ENCODE measurements at regions not wholly inside any gene's neighbourhood (a gene's known extent, or its start where the extent isn't known, plus 50 kb on each side); places are given as distances from the start of the nearest gene placed in this dataset.

- DNase-seq (ENCODE audit: low read depth in 2 of 2) = no peak
Measured at GRCh38 chr12:123077298-123078119, 73.4 kb downstream of the PITPNM2 start.

- peak; percentile 24 to 50 for DNase-seq (ENCODE audit: low read depth in 2 of 2)
Measured at GRCh38 chr12:123076604-123077297, 74.1 kb downstream of the PITPNM2 start.

DNA sequence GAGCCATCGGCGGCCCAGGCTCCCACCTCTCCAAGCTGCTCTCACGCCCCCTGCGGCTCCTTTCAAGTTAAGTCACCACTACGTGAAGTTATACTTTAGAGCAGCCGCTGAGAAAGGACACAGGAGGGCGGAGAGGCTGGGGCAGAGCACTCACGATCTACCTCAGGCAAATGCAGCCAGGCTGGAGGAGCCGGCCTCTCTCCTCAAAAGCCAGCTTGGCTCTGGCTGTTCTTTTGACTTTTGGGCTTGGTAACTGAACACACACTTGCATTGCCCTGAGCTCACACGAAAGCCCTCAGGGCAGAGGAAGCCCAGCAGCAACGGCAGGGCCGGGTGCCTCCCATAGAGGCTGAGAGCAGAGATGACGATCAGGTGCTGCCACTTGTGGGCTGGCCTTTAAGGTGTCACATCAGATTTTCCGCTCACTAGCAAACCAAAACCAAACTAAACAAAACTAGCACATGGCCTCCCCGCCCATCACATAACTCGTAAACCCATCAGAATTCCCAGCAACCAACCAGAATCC, 75.2 kb downstream of the PITPNM2 start:
- peak; percentile 48 to 66 for DNase-seq (ENCODE audit: low read depth in 2 of 2)

DNA sequence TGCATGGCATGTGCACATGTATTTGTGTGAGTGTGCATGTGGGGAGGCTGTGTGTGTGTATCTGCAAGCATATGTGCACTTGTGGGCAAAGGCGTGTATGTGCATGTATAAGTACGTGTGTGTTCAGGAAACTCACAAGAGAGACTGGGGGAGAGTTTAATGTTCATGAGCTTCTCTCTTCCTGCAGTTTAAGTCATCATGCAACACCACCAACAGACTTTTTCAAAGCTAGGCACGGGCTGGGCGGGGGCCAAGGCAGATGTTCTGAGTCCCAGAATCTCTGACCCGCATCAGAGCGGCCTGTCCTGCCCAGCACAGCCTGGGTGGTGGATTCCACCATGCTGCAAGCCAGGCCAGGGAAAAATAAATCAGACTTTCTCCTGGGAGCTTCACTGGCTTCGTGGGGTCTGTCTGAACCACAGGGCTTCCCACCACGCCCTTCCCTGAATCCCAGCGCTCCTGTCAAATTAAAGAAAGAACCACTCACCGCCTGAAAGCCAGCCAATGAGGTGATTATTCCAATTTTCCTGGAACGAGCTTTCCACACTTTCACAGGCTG, 75.7 kb downstream of the PITPNM2 start:
- DNase-seq (ENCODE audit: low read depth in 2 of 2) = no peak

DNA sequence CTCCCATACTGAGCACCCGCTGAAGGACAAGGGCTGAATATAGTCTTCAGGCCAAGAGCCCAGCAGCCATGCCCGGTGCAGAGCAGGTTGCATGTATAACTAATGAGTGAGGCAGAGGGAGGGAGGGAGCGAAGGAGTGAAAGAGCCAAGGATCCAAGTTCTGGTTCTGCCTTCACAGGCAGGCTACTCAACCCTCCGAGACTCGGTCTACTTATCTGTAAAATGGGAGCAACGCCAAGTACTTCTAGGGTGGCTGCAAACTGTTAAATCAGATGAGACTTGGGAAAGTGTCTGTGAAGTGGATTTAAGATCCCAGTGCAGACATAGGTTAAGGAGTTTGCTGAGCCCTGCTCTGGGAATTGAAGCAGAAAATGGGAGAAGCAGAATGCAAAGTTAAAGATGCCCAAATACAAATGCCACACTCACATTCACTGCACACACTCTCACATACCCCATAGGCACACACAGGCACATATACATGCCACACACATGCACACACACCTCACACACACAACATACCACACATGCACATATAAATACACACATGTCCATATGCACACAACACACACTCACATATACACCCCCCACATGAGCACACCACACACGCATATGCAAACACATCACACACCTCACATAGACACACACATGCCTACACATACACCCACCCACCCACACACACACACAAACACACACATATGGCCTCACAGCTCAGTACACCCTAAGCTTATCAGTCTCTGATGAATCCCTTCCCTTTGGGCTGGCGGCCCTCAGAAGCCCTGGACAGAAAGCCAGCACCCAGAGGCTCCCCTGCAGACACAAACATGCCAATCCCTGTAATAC, 76.7 kb downstream of the PITPNM2 start:
- DNase-seq (ENCODE audit: low read depth in 2 of 2) = no peak

- no peak for DNase-seq (ENCODE audit: low read depth in 2 of 2)
Measured at GRCh38 chr12:123073292-123073691, 77.6 kb downstream of the PITPNM2 start.

GRCh38 chr12:123071857-123072256, 79.0 kb downstream of the PITPNM2 start:
- DNase-seq (ENCODE audit: low read depth in 2 of 2) = no peak

- DNase-seq (ENCODE audit: low read depth in 2 of 2) = no peak
Measured at GRCh38 chr12:123071099-123071800, 79.6 kb downstream of the PITPNM2 start.

GRCh38 chr12:123070267-123071081, 80.4 kb downstream of the PITPNM2 start:
- DNase-seq (ENCODE audit: low read depth in 2 of 2) = no peak

- no peak for DNase-seq (ENCODE audit: low read depth in 2 of 2)
Measured at GRCh38 chr12:123069436-123070266, 81.2 kb downstream of the PITPNM2 start.

DNA sequence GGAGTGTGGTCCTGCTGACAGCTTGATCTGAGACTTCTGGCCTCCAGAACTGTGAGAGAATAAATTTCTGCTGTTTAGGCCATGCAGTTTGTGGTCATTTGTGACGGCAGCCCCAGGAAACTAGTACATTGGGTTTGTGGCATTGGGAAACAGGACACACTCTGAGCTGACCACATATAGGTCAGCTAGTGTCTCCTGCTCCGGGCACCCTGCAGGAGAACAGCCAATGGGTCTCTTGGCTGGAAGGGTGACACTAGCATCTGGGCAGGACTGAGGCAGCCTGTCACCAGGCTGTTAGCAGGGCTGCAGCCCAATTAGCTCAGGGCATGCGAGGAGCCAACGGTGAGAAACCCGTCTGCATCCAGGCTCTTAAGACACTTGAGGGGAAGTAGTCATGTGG, 83.2 kb downstream of the PITPNM2 start:
- DNase-seq (ENCODE audit: low read depth in 2 of 2) = no peak

DNA sequence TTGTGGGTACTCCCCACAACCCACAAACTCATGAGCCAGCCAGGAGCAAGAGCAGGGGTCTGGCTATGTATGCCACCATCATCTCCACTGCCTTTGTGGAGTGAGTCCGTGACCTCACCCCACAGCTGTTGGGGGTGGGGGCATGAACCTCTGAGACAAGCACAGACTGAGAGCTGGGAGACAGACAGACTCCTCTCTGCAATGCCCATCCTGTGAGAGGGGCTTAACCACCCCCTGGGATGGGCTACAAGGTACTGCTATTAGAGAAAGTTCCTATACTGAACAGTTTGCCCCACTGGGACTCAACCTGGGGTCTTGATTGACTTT, 84.5 kb downstream of the PITPNM2 start:
- DNase-seq (ENCODE audit: low read depth in 2 of 2) = no peak

DNA sequence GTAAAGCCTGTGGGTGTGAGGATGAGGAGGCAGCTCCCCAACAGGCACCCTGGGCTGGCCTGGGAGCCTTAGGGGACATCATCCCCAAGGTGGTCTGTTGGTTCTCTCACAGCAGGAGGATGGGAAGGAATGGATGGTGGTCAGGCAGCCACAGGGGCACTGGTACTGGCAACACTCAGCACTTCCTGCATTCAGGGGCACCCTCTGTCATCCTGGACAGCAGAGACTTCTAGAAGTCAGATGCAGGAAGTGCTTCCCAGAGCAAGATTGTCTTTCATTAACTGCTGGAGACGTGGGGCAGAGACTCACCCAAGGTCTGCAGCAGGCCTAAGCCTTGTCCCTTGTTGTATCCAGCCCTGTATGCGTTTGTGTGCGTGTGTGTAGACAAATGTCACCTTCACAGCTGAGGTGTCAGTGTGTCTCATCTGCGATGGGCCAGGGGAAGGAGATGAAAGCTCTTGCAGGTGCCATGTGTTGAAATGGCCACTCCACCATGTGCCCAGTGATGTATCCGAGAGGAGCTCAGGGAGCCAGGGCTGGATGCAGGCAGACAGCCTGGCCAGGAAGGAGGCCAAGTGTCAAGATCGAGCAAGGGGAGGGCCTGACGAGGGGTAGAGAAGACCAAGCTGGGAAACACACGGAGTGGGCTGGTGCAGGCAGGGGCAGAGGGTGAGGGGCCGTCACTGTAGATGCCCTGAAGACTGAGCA, 85.1 kb downstream of the PITPNM2 start:
- no peak for DNase-seq (ENCODE audit: low read depth in 2 of 2)

DNA sequence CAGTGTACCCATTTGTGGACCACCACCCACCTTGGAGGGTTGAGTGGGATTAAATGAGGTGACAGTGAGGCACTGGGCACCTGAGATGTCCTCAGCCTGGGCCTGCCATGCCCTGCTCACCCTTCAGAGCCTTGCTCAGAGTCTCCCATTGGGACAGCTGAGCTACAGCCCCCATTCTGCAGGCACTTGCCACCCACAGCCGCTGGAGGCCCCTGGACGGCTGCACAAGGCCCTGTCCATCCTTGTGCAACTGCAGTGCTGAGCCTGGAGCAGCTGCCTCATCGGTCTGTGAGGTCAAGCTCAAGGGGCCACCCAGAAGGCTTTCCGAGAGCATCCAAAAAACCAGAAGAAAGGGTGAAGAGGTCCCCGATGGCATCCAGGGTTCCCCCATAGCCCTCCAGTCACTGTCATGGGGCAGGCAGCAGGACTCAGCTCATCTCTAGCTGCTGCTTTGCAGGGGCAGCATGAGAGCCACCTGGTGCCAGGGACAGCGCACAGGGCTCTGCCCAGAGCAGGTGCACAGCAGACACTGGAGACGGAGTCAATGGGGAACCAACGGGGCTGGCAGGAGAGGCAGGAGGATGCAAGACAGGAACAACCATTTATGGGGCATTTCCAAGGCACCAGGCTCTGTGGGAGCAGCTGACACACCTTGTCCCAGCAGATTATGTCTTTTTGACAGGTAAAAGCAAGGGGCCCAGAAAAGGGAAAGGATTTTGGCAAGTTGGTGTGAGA, 84.6 kb downstream of the ARL6IP4 start:
- DNase-seq (ENCODE audit: low read depth in 2 of 2) = no peak

DNA sequence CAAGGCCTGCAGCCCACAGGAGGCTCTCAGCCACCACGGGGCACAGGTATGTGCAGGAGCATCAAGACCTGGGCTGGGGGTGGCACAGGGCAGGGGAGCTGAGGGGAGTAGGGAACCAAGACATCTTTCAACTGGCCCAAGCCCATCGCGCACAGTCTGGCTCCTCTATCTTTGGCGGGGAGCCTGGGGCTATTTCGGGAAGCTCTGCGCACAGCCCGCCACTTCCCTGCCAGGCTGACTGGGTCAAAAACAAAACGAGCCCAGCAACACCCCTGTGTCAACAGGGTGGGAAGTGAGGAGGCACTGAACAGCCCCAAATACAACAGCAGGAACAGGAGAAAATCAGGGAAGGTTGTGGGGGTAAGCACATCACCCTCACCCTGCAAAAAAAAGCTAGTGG, 83.9 kb downstream of the ARL6IP4 start:
- DNase-seq (ENCODE audit: low read depth in 2 of 2) = no peak

- DNase-seq (ENCODE audit: low read depth in 2 of 2) = no peak
Measured at GRCh38 chr12:123063535-123063934, 83.1 kb downstream of the ARL6IP4 start.

DNA sequence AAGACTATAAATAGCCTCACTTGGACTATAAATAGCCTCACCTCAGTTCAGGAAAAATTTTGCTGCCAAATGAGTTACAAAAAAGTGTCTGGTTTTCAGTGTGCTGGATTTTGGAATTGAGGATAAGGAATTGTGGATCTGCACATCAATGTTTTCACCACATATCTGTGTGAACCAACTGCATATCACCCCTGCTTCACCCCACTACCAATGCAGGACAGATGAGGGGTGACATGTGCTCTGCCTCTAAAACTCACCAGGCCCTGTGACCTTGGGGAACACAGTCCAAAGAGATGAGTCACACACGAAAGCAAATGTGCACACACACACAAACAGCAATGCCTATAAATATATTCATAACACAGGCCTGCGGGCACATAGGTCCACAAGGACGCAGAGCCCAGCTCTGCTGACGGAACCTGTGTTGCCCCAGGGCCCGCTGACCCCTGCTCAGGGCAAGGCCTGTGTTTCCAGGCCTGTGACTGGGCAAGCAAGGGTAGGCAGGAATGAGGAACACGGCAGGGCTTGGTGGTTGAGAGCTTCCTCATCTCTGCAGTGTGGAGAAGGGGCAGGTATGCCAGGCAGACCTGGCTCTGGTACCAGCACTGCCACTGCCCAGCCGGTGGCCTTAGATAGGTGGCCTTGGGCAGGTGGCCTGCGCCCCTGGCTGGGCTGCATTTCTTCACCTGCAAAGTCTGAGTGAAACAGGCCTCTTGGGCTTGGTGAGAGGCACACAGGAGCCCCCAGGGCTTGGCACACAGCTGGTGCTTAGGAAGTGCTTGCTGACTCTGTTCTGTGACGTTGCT, 82.4 kb downstream of the ARL6IP4 start:
- no peak for DNase-seq (ENCODE audit: low read depth in 2 of 2)

All from activated CD8-positive, alpha-beta memory T cell treated with anti-CD3 and anti-CD28 coated beads for 4 hours (primary cell).